ENCODE measurements at regions not wholly inside any gene's neighbourhood (a gene's known extent, or its start where the extent isn't known, plus 50 kb on each side); places are given as distances from the start of the nearest gene placed in this dataset.

GRCh38 chr3:117589454-117589853, 879.9 kb downstream of the TUSC7 start:
- TF ChIP-seq, protein P1, sequence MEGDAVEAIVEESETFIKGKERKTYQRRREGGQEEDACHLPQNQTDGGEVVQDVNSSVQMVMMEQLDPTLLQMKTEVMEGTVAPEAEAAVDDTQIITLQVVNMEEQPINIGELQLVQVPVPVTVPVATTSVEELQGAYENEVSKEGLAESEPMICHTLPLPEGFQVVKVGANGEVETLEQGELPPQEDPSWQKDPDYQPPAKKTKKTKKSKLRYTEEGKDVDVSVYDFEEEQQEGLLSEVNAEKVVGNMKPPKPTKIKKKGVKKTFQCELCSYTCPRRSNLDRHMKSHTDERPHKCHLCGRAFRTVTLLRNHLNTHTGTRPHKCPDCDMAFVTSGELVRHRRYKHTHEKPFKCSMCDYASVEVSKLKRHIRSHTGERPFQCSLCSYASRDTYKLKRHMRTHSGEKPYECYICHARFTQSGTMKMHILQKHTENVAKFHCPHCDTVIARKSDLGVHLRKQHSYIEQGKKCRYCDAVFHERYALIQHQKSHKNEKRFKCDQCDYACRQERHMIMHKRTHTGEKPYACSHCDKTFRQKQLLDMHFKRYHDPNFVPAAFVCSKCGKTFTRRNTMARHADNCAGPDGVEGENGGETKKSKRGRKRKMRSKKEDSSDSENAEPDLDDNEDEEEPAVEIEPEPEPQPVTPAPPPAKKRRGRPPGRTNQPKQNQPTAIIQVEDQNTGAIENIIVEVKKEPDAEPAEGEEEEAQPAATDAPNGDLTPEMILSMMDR (IDR thresholded peaks at IDR 0.05; ENCODE audit: control extremely low read depth, extremely low read depth): no peak
- H3K9ac ChIP-seq (ENCODE audit: insufficient read depth in 1 of 2, low read length in 2 of 2): no peak overlapping the region
- no peaks in the 10 kb centered on the region for H3K9me3 ChIP-seq (ENCODE audit: control insufficient read depth in 4 of 4, insufficient read depth in 3 of 4, low read length in 3 of 4)
- 65 to 75% methylated on average over 2 of the region's 2 CpGs for WGBS, 2 donors
- H3K27me3 ChIP-seq (ENCODE audit: control insufficient read depth in 3 of 3, insufficient read depth in 3 of 3, low read length in 2 of 3): no peaks in the 10 kb centered on the region
- H3K4me3 ChIP-seq: no peak overlapping the region
- DNase-seq (no peak), ATAC-seq (ENCODE audit: insufficient read depth, low FRiP score) (no peak)
- H3K27ac ChIP-seq (ENCODE audit: low read depth in 1 of 2, low read length in 1 of 2): no peak overlapping the region
- no peaks in the 10 kb centered on the region for H3K36me3 ChIP-seq (ENCODE audit: control insufficient read depth in 4 of 4, insufficient read depth in 4 of 4, low read length in 4 of 4)
- peaks cover 0 to 8% (median 0%) of the 10 kb centered on the region in 5 donors for H3K4me1 ChIP-seq (ENCODE audit: control insufficient read depth in 5 of 5, insufficient read depth in 5 of 5, low read length in 5 of 5)

DNA sequence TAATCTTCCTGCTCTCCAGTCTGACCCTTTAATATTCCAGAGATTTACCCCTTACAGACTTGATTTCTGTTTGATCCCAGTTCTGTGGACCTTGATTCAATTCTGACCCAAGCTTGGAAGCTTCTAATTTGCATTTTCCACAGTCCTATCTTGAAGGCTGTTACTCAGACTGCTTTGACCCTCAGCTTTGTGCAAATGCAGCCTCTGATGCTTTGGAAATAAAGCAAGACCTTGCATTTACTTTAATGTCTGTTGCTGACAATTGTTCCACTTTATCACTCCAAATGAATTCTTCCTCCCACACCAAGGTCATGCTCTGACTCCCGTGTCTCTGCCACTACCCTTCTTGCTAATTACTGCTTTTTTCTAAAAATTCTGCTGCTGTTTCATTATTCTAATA, 886.0 kb downstream of the TUSC7 start:
- Histone ChIP-seq H3K27ac (ENCODE audit: low read depth in 1 of 2, low read length in 1 of 2) (no peak overlapping the region), H3K27me3 (ENCODE audit: control insufficient read depth in 3 of 3, insufficient read depth in 3 of 3, low read length in 2 of 3) (no peaks in the 10 kb centered on the region), H3K9ac (ENCODE audit: insufficient read depth in 1 of 2, low read length in 2 of 2) (no peak overlapping the region), H3K4me3 (no peak overlapping the region), H3K36me3 (ENCODE audit: control insufficient read depth in 4 of 4, insufficient read depth in 4 of 4, low read length in 4 of 4) (no peaks in the 10 kb centered on the region), H3K9me3 (ENCODE audit: control insufficient read depth in 4 of 4, insufficient read depth in 3 of 4, low read length in 3 of 4) (no peaks in the 10 kb centered on the region), H3K4me1 (ENCODE audit: control insufficient read depth in 5 of 5, insufficient read depth in 5 of 5, low read length in 5 of 5) (no peaks in the 10 kb centered on the region)
- WGBS, 2 donors: 51% methylated on average over 1 of the region's 1 CpG
- TF ChIP-seq, protein P1 (IDR thresholded peaks at IDR 0.05; ENCODE audit: control extremely low read depth, extremely low read depth): no peak
- ATAC-seq (ENCODE audit: insufficient read depth, low FRiP score) (no peak), DNase-seq (no peak)

DNA sequence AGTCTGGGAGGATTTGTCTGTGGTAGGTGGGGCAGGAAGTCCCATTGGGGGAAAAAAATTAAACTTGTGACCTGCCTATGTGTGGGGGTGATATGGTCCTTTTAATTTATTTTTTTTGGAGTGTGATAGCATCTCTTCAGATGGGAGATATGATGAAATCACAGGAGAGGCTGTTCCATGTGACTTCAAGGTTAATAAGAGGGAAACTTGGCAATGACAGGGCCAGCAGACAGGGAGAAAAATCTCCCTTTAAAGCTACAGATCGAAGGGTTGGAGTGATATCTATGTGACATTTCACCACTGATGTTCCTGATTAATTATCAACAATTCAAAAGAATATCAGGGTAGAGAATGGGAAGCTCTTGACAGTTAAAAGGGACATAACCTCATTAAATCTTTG, 886.9 kb downstream of the TUSC7 start:
- no peaks in the 10 kb centered on the region for H3K27me3 ChIP-seq (ENCODE audit: control insufficient read depth in 3 of 3, insufficient read depth in 3 of 3, low read length in 2 of 3)
- H3K4me1 ChIP-seq (ENCODE audit: control insufficient read depth in 5 of 5, insufficient read depth in 5 of 5, low read length in 5 of 5): no peaks in the 10 kb centered on the region
- no peak overlapping the region for H3K9ac ChIP-seq (ENCODE audit: insufficient read depth in 1 of 2, low read length in 2 of 2)
- H3K36me3 ChIP-seq (ENCODE audit: control insufficient read depth in 4 of 4, insufficient read depth in 4 of 4, low read length in 4 of 4): no peaks in the 10 kb centered on the region
- WGBS, 2 donors: 44 to 82% methylated on average over 1 of the region's 1 CpG
- no peak for DNase-seq
- no peak overlapping the region for H3K4me3 ChIP-seq
- H3K9me3 ChIP-seq (ENCODE audit: control insufficient read depth in 4 of 4, insufficient read depth in 3 of 4, low read length in 3 of 4): no peaks in the 10 kb centered on the region
- ATAC-seq (ENCODE audit: insufficient read depth, low FRiP score): no peak
- H3K27ac ChIP-seq (ENCODE audit: low read depth in 1 of 2, low read length in 1 of 2): no peak overlapping the region
- TF ChIP-seq, protein P1 (IDR thresholded peaks at IDR 0.05; ENCODE audit: control extremely low read depth, extremely low read depth): no peak

DNA sequence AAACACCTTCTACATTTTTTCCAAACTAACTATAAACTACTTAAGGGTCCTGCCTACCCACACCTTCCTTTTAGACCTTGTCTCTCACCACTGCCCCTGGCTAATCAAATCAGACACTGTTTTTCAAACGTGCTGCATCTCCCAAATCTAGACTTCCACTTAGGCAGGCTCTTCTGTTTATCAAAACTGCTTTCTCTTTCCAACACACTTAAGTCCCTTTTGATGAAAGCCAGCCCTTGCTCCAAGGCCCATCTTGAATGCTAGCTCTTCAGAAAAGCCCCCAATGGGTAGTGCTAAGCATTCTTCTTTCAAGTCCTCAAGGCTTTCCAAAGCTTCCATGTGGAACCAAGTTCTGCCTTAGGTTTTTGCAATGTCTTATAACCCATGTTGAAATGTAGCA, 888.3 kb downstream of the TUSC7 start:
- Histone ChIP-seq H3K9ac (ENCODE audit: insufficient read depth in 1 of 2, low read length in 2 of 2) (no peak overlapping the region), H3K36me3 (ENCODE audit: control insufficient read depth in 4 of 4, insufficient read depth in 4 of 4, low read length in 4 of 4) (no peaks in the 10 kb centered on the region), H3K9me3 (ENCODE audit: control insufficient read depth in 4 of 4, insufficient read depth in 3 of 4, low read length in 3 of 4) (no peaks in the 10 kb centered on the region), H3K4me1 (ENCODE audit: control insufficient read depth in 5 of 5, insufficient read depth in 5 of 5, low read length in 5 of 5) (no peaks in the 10 kb centered on the region), H3K4me3 (no peak overlapping the region), H3K27me3 (ENCODE audit: control insufficient read depth in 3 of 3, insufficient read depth in 3 of 3, low read length in 2 of 3) (no peaks in the 10 kb centered on the region), H3K27ac (ENCODE audit: low read depth in 1 of 2, low read length in 1 of 2) (no peak overlapping the region)
- TF ChIP-seq, protein P1 (IDR thresholded peaks at IDR 0.05; ENCODE audit: control extremely low read depth, extremely low read depth): no peak
- DNase-seq: no peak
- no peak for ATAC-seq (ENCODE audit: insufficient read depth, low FRiP score)
- 28 to 40% methylated on average over 1 of the region's 1 CpG for WGBS, 2 donors
